22Rv1 (cell line): ENCODE measurements at regions not wholly inside any gene's neighbourhood (a gene's known extent, or its start where the extent isn't known, plus 50 kb on each side); places are given as distances from the start of the nearest gene placed in this dataset.
"Not testable (repeated sequence)": the region's sequence is repeated elsewhere in the genome, so short reads cannot be mapped to it uniquely, and the experiment has no call there.

Source experiments
- H3K27ac ChIP-seq: fragments of 450-650 bp; 2 replicates; pipeline ENCODE4 v1.5.1; 2017
- ZFX ChIP-seq: fragments of 450-650 bp; IDR thresholded peaks from 2 replicates; pipeline ENCODE4 v1.6.1; 2017; ENCODE audit warnings: antibody characterized with exemption, borderline replicate concordance
- TF ChIP-seq, protein P1 (sequence below): fragments of 450-650 bp; IDR thresholded peaks from 2 replicates; pipeline ENCODE4 v1.5.1; 2017; ENCODE audit warnings: mild to moderate bottlenecking

DNA sequence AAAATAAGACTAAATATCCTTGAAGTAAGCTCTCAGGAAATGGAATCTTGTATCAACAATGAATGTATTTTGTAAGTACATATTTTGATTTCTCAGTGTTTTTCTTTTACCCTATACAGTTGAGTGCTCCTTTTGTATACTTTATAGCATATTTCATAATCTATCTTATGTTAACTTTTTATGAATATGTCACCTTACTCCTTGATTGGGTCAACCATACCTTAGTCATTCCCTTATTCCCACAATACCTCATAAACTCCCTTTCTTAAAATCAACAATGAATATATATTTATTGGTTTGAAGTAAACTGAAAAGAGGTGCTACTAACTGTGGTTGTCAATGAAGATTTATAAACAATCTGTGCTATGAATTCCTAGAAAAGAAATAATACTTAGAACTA lies 686.2 kb downstream of the METTL15 start:
- no peak overlapping the region for H3K27ac ChIP-seq
- TF ChIP-seq, protein P1, sequence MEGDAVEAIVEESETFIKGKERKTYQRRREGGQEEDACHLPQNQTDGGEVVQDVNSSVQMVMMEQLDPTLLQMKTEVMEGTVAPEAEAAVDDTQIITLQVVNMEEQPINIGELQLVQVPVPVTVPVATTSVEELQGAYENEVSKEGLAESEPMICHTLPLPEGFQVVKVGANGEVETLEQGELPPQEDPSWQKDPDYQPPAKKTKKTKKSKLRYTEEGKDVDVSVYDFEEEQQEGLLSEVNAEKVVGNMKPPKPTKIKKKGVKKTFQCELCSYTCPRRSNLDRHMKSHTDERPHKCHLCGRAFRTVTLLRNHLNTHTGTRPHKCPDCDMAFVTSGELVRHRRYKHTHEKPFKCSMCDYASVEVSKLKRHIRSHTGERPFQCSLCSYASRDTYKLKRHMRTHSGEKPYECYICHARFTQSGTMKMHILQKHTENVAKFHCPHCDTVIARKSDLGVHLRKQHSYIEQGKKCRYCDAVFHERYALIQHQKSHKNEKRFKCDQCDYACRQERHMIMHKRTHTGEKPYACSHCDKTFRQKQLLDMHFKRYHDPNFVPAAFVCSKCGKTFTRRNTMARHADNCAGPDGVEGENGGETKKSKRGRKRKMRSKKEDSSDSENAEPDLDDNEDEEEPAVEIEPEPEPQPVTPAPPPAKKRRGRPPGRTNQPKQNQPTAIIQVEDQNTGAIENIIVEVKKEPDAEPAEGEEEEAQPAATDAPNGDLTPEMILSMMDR: no peak
- TF ChIP-seq ZFX: no peak

DNA sequence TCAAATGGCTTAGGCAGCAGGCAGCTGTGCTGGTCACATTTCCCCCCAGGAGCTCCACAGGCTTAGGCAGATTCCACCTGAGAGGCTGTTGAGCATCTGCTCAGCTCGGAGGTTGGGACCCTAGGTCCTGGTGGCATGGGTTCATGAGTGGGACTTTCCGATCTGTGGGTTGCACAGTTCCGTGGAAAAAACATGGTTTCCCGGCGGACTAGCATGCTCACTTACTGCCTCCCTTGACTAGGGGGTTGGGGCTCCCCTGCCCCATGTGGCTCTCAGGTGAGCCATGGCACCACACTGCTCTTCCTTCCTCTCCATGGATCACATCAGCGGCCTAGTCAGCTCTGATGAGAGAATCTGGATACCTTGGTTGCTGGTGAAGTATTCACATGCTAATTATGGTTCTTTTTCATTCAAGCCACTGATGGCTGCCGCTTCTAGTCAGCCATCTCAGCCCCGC lies 685.1 kb downstream of the METTL15 start:
- H3K27ac ChIP-seq: no peak overlapping the region
- TF ChIP-seq, protein P1: no peak
- no peak for TF ChIP-seq ZFX

DNA sequence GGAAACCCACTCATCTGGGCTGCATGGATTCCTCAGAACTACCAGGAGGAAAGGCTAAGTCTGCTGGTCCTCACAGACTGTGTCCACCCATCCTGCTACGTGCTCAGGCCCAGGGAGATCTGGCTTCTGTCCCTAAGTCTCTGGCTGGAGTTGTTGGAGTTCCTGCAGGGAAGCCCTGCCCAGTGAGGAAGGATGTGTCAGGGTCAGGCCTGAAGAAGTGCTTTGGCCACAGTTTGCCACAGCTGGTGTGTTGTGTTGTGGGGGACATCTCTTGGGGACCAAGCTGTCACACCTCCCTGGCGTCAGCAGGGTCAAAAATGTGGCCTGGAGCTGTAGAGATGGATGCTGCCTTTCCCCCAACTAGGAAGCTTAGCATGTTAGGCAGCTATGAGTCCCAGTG lies 684.7 kb downstream of the METTL15 start:
- TF ChIP-seq, protein P1: no peak
- no peak for TF ChIP-seq ZFX
- H3K27ac ChIP-seq: no peak overlapping the region

DNA sequence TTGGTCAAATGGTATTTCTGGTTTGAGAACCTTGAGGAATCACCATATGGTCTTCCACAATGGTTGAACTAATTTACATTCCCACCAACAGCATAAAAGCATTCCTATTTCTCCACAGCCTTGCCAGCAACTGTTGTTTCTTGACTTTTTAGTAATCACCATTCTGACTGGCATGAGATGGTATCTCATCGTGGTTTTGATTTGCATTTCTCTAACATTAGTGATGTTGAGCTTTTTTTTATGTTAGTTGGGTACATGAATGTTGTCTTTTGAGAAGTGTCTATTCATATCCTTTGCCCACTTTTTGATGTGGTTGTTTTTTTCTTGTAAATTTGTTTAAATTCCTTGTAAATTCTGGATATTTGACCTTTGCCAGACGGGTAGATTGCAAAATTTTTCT lies 679.7 kb downstream of the METTL15 start:
- not testable (repeated sequence) for H3K27ac ChIP-seq

DNA sequence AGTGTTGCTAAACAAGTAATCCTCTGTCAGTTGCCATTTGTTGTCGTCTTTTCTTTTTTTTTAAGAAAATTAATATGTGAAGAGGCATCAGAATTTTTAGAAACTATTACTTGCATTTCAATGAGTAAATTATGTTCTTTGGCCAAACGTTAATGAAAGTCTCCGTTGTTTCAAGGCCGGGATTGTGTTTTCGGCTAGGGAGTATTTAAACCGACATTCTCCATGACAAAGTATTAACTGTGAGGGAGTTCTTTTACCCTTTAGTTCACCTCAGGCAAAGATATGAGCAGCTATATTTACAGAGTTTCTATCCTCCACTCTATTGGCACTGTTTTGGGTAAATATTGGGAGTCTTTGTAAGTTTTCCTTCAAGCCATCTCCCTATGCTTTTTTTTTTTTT lies 668.9 kb downstream of the METTL15 start:
- no peak overlapping the region for H3K27ac ChIP-seq
- no peak for TF ChIP-seq ZFX

DNA sequence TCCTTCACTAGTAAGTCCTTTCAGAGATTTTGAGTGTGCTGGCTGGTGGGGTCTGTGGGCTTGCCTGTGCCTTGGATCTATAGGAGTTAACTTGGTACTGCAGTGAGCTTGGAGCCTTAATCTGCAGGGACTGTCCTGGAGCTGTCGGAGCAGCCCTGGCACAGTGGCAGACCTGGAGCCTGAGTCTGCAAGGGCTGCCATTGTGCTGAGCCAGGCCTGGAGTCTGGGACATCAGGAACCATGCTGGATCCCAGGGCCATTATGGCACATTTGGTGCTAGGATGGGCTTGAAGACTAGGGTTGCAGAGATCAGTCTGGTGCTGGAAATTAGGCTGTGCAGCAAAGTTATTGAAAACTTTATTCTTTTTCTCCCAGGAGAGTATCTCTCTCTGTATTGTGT lies 665.4 kb downstream of the METTL15 start:
- no peak overlapping the region for H3K27ac ChIP-seq
- TF ChIP-seq, protein P1: no peak
- TF ChIP-seq ZFX: no peak

DNA sequence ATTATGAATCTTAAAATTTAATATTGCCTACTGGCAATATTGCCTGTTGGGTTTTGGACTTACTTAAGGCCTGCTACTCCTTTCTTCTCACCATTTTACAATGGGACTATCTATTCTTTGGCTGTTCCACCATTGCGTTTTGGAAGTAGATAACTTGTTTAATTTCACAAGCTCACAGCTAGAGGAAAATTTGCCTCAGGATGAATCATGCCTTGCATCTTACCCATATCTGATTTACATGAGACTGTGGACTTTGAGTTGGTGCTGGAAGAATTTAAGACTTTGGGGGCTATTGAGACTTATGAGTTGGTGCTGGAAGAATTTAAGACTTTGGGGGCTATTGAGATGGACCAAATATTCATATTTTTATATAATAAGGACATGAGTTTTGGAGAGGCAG lies 662.6 kb downstream of the METTL15 start:
- H3K27ac ChIP-seq: no peak overlapping the region
- TF ChIP-seq, protein P1: no peak
- no peak for TF ChIP-seq ZFX

DNA sequence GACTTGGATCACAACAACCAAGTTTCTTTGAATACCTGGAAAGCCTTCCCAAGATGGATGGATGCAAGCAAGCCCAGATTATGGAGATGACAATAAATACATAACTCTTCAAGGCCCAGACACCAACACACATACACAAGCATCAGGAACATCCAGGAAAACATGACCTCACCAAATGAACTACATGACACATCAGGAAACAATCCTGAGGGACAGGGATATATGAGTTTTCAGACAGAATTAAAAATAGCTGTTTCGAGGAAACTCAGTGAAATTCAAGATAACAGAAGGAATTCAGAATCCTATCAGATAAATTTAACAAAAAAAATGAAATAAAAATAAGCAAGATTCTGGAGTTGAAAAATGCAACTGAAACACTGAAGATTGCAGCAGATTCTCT lies 659.4 kb downstream of the METTL15 start:
- no peak for TF ChIP-seq ZFX
- TF ChIP-seq, protein P1: no peak
- no peak overlapping the region for H3K27ac ChIP-seq
